Epithelial cell of esophagus (primary cell): ENCODE measurements at regions not wholly inside any gene's neighbourhood (a gene's known extent, or its start where the extent isn't known, plus 50 kb on each side); places are given as distances from the start of the nearest gene placed in this dataset.
"Not testable (repeated sequence)": the region's sequence is repeated elsewhere in the genome, so short reads cannot be mapped to it uniquely, and the experiment has no call there.

ENCODE experiments used
- DNase-seq: peaks from one replicate; pipeline ENCODE4 v3.0.0; 2010; ENCODE audit warnings: low read depth
- H3K4me3 ChIP-seq: 2 replicates; pipeline ENCODE4 v1.5.1; 2011; ENCODE audit warnings: mild to moderate bottlenecking, low read length, control low read depth
- TF ChIP-seq, protein P1 (sequence below): IDR thresholded peaks from 2 replicates; pipeline ENCODE4 v1.5.1; 2011; ENCODE audit warnings: low read depth, mild to moderate bottlenecking, low read length, control low read depth, inconsistent platforms; ENCODE audit not compliant: insufficient read depth; ENCODE audit errors: missing control alignments

DNA sequence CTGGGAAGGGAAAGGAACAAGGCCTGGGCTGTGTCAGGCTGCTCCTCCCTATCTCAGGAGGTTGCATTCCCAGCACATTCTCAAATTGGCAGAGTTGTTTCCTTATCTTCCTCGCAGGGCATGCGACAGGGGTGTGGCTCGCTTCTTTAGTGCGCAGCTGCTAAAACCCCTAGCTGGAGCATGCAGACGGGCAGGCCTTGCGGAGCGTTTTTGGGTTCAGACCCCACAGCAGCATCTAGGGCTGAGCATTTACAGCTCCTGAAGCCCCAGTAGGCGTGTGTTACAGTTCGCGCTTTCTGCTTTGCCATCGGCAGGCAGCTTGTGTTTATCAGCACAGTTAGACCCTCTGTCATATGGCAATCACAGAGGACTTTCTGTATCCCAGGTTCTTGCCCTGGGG, 392.4 kb downstream of the TECRL start:
- no peak for DNase-seq
- H3K4me3 ChIP-seq: no peak overlapping the region
- TF ChIP-seq, protein P1, sequence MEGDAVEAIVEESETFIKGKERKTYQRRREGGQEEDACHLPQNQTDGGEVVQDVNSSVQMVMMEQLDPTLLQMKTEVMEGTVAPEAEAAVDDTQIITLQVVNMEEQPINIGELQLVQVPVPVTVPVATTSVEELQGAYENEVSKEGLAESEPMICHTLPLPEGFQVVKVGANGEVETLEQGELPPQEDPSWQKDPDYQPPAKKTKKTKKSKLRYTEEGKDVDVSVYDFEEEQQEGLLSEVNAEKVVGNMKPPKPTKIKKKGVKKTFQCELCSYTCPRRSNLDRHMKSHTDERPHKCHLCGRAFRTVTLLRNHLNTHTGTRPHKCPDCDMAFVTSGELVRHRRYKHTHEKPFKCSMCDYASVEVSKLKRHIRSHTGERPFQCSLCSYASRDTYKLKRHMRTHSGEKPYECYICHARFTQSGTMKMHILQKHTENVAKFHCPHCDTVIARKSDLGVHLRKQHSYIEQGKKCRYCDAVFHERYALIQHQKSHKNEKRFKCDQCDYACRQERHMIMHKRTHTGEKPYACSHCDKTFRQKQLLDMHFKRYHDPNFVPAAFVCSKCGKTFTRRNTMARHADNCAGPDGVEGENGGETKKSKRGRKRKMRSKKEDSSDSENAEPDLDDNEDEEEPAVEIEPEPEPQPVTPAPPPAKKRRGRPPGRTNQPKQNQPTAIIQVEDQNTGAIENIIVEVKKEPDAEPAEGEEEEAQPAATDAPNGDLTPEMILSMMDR: no peak

DNA sequence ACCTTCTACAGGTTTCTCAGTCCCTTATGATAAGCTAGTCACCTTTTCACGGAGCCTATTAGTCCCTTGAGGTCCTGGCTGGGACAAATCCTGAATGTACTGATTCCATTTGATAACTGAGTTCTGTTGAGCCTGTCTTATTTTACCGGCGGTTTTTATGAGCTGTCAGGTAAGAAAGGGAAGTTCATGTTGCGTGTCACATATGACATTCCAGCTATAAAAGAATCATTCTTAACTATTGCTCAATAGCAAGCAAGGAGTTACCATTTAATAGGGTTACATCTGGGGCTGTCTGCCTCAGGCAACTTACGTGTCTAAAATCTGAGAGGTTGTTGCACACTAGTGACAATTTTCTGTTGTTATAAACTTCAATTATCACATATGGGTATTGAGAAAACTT, 394.6 kb downstream of the TECRL start:
- H3K4me3 ChIP-seq: no peak overlapping the region
- TF ChIP-seq, protein P1: no peak
- DNase-seq: no peak

DNA sequence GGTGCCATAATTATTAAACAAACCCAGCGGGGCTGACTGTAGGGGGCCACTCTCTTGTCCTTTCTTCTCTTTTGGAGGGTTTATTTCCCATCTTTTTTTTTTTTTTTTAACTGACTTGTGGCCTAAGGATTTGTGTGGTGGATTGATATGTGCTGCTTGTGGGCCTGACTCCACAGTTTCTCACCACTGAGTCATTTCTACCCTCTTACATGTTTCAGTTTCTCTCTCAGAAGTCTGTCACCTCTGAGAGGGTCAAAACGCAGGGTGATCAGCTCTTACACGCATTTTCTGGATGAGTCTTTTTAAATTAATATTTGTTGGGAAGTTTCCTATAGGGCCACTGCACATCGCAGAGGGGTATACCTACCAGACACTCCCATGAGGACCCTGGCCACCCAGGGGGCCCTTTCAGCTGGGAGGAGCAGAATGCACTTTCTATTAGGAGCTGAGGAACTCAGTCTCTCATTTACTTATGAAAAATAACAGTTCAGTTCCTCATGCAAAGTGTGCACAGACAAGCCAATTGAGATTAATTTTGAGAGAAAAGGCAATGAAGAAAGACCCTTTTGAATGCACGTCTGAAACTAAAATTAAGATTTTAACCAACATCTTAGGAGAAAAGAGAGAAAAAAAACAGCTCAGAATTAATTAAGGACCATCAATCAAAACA, 407.9 kb downstream of the TECRL start:
- H3K4me3 ChIP-seq: no peak overlapping the region
- TF ChIP-seq, protein P1: no peak
- DNase-seq: no peak

DNA sequence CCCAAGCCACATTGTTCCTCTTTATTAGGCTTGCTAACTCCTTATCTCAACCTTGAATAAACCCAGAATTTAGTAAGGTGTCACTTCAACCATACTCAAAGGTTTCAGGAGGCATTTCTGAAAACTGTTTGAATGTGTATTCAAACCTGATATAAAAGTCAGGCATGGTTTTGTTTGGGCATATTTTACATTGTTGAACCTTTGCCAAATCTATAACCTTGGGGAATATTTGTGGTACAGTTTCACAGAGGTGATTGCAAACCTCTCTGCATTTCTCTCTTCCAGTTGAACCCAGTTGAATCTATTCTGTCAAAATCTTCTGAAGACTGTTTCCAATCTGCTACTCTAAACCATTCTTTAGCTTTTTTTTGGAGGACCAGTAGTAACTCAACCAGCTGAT, 409.0 kb downstream of the TECRL start:
- no peak overlapping the region for H3K4me3 ChIP-seq
- TF ChIP-seq, protein P1: no peak
- DNase-seq: no peak

DNA sequence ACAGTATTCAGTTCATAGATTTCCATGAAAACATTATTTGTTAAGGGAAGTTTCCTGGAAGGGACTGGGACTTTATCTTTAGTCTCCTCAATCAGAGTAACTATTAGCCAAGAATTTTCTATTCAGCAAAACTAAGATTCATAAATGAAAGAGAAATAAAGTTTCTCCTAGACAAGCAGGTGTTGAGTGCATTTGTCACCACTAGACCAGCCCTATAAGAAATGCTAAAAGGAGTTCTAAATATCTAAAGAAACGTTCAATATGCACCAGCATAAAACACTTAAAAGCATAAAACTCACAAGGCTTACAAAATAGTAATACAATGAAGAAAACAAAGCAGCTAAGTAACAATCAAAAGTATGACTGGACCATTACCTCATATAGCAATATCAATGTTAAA, 423.0 kb downstream of the TECRL start:
- TF ChIP-seq, protein P1: no peak
- DNase-seq: no peak
- H3K4me3 ChIP-seq: no peak overlapping the region

DNA sequence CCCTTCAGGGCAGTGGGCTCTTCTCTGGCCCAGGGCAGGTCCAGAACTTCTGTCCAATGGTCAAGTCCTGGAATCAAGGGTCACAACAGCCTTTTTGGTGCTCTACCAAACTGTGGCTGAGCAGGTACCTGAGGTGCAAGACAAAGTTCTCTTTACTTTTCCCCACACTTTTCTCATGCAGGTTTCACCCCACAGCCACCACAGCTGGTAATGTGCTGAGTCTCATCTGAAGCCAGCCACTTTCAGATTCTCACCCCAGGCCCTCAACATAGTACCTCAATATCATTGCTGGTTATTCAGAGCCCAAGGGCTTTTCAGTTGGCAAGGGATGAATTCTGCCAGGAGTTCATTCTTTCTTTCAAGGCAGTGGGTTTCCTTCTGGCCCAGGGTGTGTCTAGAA, 426.0 kb downstream of the TECRL start:
- no peak for DNase-seq
- TF ChIP-seq, protein P1: no peak
- no peak overlapping the region for H3K4me3 ChIP-seq

DNA sequence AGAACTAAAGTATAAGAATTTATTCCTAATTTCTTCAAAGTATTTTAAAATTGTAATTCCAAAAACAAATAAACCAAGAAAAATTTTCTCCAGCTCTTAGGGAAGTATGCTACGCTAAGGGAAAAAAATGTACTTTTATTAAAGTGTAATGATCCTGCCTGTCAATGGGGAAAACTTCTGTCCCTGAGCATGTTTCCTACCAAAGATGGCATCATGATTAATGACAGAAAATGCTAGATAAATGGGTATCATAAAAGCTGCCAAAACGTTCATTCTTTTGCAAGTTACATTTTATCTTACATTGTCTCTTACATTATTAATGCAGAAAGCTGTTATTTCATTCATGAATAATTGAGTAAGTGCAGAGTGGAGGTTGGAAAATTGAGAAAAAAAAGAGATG, 443.4 kb downstream of the TECRL start:
- DNase-seq: no peak
- TF ChIP-seq, protein P1: no peak
- no peak overlapping the region for H3K4me3 ChIP-seq

DNA sequence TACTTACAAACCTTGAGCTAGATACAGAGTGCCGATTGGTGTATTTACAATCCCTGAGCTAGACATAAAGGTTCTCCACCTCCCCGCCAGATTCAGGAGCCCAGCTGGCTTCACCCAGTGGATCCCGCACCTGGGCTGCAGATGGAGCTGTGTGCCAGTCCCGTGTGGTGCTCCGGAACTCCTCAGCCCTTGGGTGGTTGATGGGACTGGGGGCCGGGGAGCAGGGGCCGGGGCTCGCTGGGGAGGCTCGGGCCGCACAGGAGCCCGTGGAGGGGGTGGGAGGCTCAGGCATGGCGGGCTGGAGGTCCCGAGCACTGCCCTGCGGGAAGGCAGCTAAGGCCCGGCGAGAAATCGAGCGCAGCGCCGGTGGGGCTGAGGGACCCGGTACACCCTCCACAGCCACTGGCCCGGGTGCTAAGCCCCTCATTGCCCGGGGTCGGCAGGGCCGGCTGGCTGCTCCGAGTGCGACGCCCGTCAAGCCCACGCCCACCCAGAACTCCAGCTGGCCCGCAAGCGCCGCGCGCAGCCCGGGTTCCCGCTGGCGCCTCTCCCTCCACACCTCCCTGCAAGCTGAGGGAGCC, 466.5 kb downstream of the TECRL start:
- not testable (repeated sequence) for H3K4me3 ChIP-seq, DNase-seq
